ENCODE measurements at regions not wholly inside any gene's neighbourhood (a gene's known extent, or its start where the extent isn't known, plus 50 kb on each side); places are given as distances from the start of the nearest gene placed in this dataset.

DNA sequence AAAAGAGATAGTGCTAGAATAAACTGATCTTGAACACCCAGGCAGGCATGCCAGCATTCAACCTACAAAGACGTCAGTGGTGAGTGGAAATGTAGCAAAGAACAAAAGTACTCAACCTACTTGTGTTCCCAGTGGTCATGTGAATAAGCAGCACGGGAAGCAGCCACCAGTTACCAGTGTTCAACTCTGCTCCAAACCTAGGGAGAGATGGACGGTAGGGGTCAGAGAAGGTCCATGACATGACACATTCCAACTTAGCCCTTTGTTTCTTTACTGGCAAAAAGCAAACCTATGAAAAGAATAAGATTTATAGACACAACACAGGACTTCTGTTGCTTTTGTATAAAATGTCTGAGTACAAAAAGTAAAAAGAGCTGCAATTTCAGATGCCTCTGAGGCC is 511.4 kb downstream of the XPNPEP1 start:
- TF ChIP-seq EZH2 (IDR thresholded peaks at IDR 0.05; ENCODE audit: borderline replicate concordance, low read length), result no peak
- TF ChIP-seq, protein P1, sequence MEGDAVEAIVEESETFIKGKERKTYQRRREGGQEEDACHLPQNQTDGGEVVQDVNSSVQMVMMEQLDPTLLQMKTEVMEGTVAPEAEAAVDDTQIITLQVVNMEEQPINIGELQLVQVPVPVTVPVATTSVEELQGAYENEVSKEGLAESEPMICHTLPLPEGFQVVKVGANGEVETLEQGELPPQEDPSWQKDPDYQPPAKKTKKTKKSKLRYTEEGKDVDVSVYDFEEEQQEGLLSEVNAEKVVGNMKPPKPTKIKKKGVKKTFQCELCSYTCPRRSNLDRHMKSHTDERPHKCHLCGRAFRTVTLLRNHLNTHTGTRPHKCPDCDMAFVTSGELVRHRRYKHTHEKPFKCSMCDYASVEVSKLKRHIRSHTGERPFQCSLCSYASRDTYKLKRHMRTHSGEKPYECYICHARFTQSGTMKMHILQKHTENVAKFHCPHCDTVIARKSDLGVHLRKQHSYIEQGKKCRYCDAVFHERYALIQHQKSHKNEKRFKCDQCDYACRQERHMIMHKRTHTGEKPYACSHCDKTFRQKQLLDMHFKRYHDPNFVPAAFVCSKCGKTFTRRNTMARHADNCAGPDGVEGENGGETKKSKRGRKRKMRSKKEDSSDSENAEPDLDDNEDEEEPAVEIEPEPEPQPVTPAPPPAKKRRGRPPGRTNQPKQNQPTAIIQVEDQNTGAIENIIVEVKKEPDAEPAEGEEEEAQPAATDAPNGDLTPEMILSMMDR (IDR thresholded peaks at IDR 0.05; ENCODE audit: low read length), result no peak; the same call in 1 of the 2 replicates

All from OCI-LY1 (cell line).